ENCODE measurements at regions not wholly inside any gene's neighbourhood (a gene's known extent, or its start where the extent isn't known, plus 50 kb on each side); places are given as distances from the start of the nearest gene placed in this dataset.

DNA sequence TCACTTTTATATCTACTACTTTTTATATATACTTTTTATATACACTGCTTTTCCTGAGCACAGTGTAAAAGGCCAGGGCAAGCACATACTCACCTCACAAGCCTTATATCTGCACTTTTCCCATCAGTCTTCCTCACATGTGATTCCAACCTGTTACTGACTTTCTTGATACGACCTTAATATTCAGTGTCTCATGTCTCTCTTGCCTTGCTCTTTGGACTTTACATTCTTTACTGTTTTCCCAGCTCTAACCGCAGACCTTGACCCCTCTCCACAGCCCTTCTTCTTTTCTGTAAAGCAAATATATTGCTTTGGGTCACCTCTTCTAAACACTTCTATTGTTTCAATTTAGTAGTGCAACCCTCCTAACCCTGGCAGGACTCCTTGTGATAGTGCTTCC, 353.1 kb upstream of the ANO5 start:
- no peak for DNase-seq

DNA sequence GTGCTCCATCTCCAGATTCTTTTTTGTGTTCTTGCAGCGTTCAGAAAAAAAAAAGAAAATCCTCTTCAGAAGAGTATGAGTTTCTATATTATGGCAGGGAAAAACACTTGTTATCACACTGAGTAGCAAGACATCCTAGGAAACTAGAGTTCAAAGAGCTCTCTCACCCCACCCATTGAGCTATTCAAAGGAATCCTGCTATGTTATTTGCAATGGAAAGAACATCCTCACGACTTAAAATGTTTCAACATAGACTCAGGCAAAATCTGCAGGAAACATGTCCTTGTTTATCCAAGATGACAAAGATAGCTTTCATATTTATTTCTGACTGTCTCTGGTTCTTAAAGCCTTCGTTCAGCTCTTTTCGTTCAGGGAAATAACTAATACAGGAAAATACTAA, 331.6 kb upstream of the ANO5 start:
- DNase-seq, result no peak

- DNase-seq, result no peak
These were observed 327.3 kb upstream of the ANO5 start for GRCh38 chr11:21865541-21865940.

DNA sequence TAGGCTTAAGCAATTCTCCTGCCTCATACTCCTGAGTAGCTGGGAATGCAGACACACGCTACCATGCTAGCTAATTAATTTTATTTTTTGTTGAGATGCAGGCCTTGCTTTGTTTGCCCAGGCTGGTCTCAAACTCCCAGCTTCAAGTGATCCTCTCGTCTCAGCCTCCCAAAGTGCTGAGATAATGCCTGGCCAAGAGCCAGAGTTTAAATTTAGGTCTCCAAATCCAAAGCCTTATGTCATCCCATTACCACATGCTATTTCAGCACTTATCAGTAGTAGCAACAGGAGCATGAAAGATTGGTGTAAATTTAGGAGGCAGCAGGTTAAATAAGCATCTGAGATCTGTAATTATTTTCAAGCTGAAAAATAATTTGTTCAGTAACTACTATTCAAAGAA, 326.1 kb upstream of the ANO5 start:
- DNase-seq, result no peak

GRCh38 chr11:21877151-21877550, 315.7 kb upstream of the ANO5 start:
- no peak for DNase-seq

DNA sequence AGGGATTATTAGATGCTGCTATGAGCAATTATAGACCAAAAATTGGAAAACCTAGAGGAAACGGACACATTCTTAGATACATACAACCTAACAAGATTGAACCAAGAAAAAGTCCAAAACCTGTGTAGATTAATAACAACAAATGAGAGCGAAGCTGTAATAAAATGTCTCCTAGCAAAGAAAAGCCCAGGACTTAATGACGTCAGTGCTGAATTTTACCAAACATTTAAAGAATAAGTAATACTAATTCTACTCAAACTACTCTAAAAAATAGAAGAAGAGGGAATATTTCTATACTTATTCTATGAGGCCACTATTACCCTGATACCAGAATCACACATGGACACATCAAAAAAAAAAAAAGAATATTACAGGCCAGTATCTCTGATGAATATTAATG, 309.5 kb upstream of the ANO5 start:
- DNase-seq, result no peak

DNA sequence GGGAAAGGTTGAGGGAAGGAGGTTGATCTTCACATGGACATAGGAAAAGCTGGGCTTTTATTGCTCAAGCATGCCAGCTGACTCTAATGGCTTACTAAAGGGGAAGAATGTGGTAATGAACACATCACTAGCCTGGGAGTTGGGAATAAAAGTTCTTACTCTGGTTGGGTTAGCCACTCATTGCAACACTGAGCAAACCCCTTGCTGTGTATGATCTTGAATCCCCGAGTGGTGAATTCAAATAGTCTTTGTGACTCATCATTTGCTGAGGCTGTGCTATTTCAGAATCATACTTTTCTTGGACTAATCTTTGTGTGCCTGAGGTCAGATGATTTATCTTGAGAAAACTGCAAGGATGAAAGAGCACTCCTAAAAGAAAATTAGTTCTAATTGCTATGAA, 304.1 kb upstream of the ANO5 start:
- DNase-seq, result no peak

DNA sequence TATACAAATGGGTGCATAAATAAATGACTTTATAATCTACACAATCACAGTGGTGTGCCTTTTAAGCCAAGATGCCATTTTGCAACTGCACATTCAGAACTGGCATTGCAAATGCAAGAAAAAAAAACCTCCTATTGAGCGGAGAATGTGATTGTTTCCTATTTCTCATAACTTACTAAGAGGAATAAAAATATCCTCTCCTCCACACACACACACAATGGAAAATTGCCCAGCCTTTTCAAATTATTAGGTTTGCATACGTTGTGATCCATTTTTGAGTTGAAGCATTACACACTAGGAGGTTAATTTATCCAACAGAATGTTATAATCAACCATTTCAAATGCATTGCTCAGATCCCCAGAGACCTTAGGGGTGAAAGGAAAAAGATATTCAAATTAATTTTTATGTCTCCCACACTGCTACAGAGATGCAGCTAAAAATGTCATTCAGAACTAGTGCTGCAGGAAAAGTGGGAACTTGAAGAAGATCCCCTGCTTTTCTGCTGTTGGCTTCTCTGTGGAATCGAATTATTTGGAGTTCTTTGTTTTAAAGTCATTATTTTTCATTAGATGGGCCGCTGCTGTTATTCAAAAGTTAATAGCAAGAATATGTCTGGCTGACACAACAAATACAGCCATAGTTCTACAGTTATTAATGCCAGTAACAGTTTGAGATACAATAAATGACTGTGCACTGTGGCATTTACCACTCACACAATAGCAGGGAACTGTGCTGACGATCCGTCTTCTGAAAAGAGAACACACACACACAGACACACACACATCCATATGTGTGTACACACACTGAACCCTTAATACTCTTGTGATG, 299.9 kb upstream of the ANO5 start:
- DNase-seq, result no peak

DNA sequence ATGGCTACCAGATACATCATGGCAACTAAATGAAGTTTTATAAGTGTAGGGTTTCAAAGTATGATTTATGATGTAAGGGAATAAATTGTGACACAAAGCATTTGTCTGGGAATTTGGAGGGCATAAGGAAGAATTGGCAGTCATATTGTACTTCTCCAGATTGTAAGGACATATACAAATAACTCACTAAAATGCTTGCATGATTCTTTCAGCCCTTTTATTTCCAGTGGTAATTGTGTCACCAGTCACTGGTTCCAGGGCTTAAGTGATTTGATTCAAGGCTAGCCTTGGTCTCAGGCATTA, 299.4 kb upstream of the ANO5 start:
- DNase-seq, result no peak

GRCh38 chr11:21894492-21894891, 298.4 kb upstream of the ANO5 start:
- no peak for DNase-seq

DNA sequence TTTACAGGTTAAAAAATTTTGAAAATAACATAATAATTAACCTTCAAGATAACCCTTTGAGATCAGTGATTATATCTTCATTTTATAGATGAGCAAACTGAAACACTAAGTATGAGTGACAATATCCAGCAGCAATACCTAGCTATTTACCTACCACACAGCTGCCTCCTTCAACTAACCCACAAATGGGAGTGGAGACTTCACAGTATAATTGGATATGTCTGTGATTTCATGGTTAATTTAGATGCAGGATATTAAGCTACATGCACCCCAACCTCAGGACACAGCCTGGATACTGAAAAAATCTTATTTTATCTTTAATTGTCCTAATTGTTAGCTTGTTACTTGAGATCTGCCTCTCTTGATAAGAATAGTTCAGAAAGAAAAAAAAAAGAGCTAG, 297.2 kb upstream of the ANO5 start:
- DNase-seq, result no peak

- no peak for DNase-seq
These were observed 296.7 kb upstream of the ANO5 start for GRCh38 chr11:21896216-21896615.

GRCh38 chr11:21896746-21897602, 295.9 kb upstream of the ANO5 start:
- DNase-seq, result no peak

DNA sequence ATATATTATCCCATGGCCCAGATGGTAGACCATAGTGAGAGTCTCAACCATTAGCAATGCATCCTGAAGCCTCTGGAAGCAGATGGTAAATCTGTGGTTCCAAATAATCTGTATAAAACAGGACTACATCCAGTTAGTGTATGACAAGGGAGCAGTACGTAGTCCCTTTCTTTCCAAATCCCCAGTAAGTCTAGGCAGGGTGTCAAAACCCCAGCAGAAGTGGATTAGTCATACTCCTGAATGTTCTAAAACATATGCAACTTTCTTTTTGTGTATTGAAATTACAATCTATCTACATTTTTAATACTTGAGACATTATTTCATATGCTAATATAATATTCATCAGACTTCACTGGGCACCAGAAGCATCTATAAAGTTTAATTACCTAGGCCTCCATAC, 295.1 kb upstream of the ANO5 start:
- DNase-seq, result no peak

DNA sequence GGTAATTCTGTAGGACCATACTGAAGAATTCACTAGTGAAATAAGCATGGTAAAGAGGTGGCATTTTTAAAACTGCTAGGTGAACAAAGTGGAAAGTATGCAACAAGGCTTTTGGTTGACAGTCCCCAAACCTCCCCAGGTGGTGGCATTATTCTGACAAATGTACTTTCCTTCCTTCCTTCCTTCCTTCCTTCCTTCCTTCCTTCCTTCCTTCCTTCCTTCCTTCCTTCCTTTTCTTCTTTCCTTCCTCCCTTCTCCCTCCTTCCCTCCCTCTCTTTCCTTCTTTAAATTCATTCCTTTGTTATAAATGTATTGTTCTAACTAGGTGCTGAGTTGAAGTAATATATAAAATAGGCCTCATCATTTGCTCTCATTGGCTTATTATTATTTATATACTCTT, 284.7 kb upstream of the ANO5 start:
- DNase-seq, result no peak

DNA sequence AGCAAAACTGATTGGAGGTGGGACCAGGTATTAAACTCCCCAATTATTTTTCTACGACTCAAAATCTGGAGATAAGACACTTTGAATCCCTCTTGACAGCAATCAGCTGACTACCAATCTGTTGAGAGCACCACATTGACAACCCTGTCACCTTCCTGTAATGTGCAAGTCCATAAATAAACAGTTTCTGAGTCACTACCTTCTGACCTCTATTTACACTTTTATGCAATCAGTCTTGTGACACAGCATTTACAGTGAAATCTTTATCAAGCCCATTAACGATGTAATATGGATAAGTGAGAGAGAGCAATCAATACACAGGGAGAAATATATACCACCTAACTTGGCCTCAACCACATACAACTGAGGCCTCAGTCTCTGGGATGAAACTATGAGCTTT, 283.7 kb upstream of the ANO5 start:
- DNase-seq, result no peak

DNA sequence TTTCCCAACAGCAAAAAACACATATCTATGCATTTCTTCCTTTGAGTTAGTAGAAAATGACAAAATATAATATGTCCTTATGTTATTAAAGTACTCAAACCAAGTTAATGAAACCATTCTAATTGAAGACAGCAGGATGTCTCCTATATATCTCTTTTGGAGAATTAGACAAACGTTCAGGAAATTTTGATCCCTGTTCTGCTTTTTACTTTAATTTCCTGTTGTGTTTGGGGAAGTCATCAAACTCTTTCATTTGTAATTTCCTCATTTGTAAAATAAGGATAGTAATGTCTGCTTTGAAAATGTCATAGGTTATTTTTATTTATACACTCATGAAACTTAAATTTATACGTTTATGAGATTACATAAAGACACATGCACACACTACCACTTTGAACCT, 281.8 kb upstream of the ANO5 start:
- no peak for DNase-seq

GRCh38 chr11:21912285-21912684, 280.6 kb upstream of the ANO5 start:
- DNase-seq, result no peak

GRCh38 chr11:21921151-21921550, 271.7 kb upstream of the ANO5 start:
- no peak for DNase-seq

DNA sequence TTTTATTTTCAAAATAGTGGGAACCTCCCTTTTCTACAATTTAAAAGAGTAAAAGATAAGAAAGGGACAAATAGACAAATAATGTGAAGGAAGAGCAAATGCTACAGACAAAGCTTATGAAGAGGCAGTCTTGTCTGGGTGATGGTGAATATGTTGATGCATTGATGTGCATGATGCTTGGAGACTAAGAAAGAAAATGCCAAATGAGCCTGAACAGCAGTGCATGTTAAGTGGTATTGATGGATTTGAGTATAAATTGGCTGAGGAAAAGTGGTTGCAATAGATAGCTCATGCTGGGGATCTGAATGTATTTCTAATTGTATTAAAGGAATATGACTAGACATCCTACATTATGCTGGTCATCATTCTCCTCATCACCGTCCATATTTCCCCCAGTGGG, 268.6 kb upstream of the ANO5 start:
- no peak for DNase-seq

- no peak for DNase-seq
These were observed 265.3 kb upstream of the ANO5 start for GRCh38 chr11:21927628-21928027.

- no peak for DNase-seq
These were observed 264.0 kb upstream of the ANO5 start for GRCh38 chr11:21928847-21929246.

- no peak for DNase-seq
These were observed 262.5 kb upstream of the ANO5 start for GRCh38 chr11:21930408-21930807.

GRCh38 chr11:21931436-21932101, 261.3 kb upstream of the ANO5 start:
- DNase-seq, result no peak

Measured in left hindlimb (tissue), 1 donor.